COLO829 (cell line): ENCODE measurements at regions not wholly inside any gene's neighbourhood (a gene's known extent, or its start where the extent isn't known, plus 50 kb on each side); places are given as distances from the start of the nearest gene placed in this dataset.
"Not testable (repeated sequence)": the region's sequence is repeated elsewhere in the genome, so short reads cannot be mapped to it uniquely, and the experiment has no call there.

ENCODE experiments used
- DNase-seq: peaks from one replicate; pipeline ENCODE4 v3.0.0; 2012; ENCODE audit warnings: low spot score

- DNase-seq: not testable (repeated sequence)
Measured at GRCh38 chr3:152774230-152774629, 60.7 kb upstream of the P2RY1 start.

GRCh38 chr3:152778022-152778421 is 56.9 kb upstream of the P2RY1 start:
- DNase-seq: no peak

GRCh38 chr3:152779653-152780052 is 55.3 kb upstream of the P2RY1 start:
- DNase-seq: peak; percentile 10

- DNase-seq: peak; percentile 40
Measured at GRCh38 chr3:152780553-152780952, 54.4 kb upstream of the P2RY1 start.

GRCh38 chr3:152785051-152785450 is 49.9 kb upstream of the P2RY1 start:
- no peak for DNase-seq
